H9 (cell line): ENCODE measurements at regions not wholly inside any gene's neighbourhood (a gene's known extent, or its start where the extent isn't known, plus 50 kb on each side); places are given as distances from the start of the nearest gene placed in this dataset.

Source experiments
- DNase-seq: peaks from one replicate; pipeline ENCODE4 v3.0.0-alpha.2; 2017
- H2AFZ ChIP-seq: one replicate; pipeline ENCODE4 v1.6.1; 2013; ENCODE audit warnings: mild to moderate bottlenecking, low read length, control low read depth, moderate library complexity
- H2AK5ac ChIP-seq: 2 replicates; pipeline ENCODE4 v1.6.1; 2013; ENCODE audit warnings: low read length, control low read depth, mixed read lengths; ENCODE audit not compliant: insufficient read length
- H2BK120ac ChIP-seq: one replicate; pipeline ENCODE4 v1.6.1; 2013; ENCODE audit warnings: low read depth, mild to moderate bottlenecking, low read length, control low read depth, inconsistent platforms; ENCODE audit not compliant: poor library complexity, severe bottlenecking
- H2BK12ac ChIP-seq: 2 replicates; pipeline ENCODE4 v1.6.1; 2013; ENCODE audit warnings: low read length, control low read depth, mixed read lengths, low read depth; ENCODE audit not compliant: insufficient read length
- H2BK15ac ChIP-seq: 2 replicates; pipeline ENCODE4 v1.6.1; 2013; ENCODE audit warnings: low read depth, low read length, control low read depth
- H2BK20ac ChIP-seq: one replicate; pipeline ENCODE4 v1.6.1; 2013; ENCODE audit warnings: low read depth, mild to moderate bottlenecking, low read length, control low read depth, inconsistent platforms; ENCODE audit not compliant: poor library complexity, severe bottlenecking
- H2BK5ac ChIP-seq: 2 replicates; pipeline ENCODE4 v1.6.1; 2013; ENCODE audit warnings: low read length, control low read depth, mixed read lengths; ENCODE audit not compliant: insufficient read length
- H3K14ac ChIP-seq: 2 replicates; pipeline ENCODE4 v1.6.1; 2013; ENCODE audit warnings: low read length, control low read depth; ENCODE audit not compliant: insufficient read depth
- H3K18ac ChIP-seq: 2 replicates; pipeline ENCODE4 v1.6.1; 2013; ENCODE audit warnings: low read depth, mild to moderate bottlenecking, mixed read lengths, low read length, control low read depth; ENCODE audit not compliant: insufficient read length
- H3K23ac ChIP-seq: 2 replicates; pipeline ENCODE4 v1.6.1; 2013; ENCODE audit warnings: low read length, control low read depth, mixed read lengths, low read depth; ENCODE audit not compliant: insufficient read length
- H3K23me2 ChIP-seq: 2 replicates; pipeline ENCODE4 v1.6.1; 2013; ENCODE audit warnings: low read depth, mild to moderate bottlenecking, mixed read lengths, low read length, control low read depth; ENCODE audit not compliant: insufficient read length, poor library complexity, severe bottlenecking
- H3K27ac ChIP-seq: 2 replicates; pipeline ENCODE4 v1.5.1; 2013; ENCODE audit warnings: low read length, control low read depth, mixed read lengths, low read depth; ENCODE audit not compliant: insufficient read length
- H3K27me3 ChIP-seq: 2 replicates; pipeline ENCODE4 v1.6.1; 2013; ENCODE audit warnings: low read length, control low read depth, inconsistent platforms; ENCODE audit not compliant: insufficient read depth
- H3K4ac ChIP-seq: 2 replicates; pipeline ENCODE4 v1.6.1; 2013; ENCODE audit warnings: low read depth, mild to moderate bottlenecking, control low read depth, inconsistent platforms, low read length, moderate library complexity
- H3K4me1 ChIP-seq: 2 replicates; pipeline ENCODE4 v1.6.1; 2013; ENCODE audit warnings: low read length, control low read depth, inconsistent platforms; ENCODE audit not compliant: insufficient read depth
- H3K4me2 ChIP-seq: 2 replicates; pipeline ENCODE4 v1.6.1; 2013; ENCODE audit warnings: low read length, control low read depth, mixed read lengths; ENCODE audit not compliant: insufficient read length, insufficient read depth
- H3K56ac ChIP-seq: 2 replicates; pipeline ENCODE4 v1.6.1; 2013; ENCODE audit warnings: low read depth, mild to moderate bottlenecking, mixed read lengths, low read length, control low read depth; ENCODE audit not compliant: insufficient read length
- H3K79me1 ChIP-seq: 2 replicates; pipeline ENCODE4 v1.6.1; 2013; ENCODE audit warnings: low read depth, mild to moderate bottlenecking, moderate library complexity, low read length, control low read depth, inconsistent platforms; ENCODE audit not compliant: insufficient read depth, poor library complexity, severe bottlenecking
- H3K79me2 ChIP-seq: 2 replicates; pipeline ENCODE4 v1.6.1; 2013; ENCODE audit warnings: low read length, control low read depth, inconsistent platforms; ENCODE audit not compliant: insufficient read depth
- H3K9ac ChIP-seq: 2 replicates; pipeline ENCODE4 v1.6.1; 2013; ENCODE audit warnings: low read length, control low read depth, mixed read lengths; ENCODE audit not compliant: insufficient read length; ENCODE audit errors: extremely low read depth
- H3K9me3 ChIP-seq: one replicate; pipeline ENCODE4 v1.6.1; 2013; ENCODE audit warnings: low read depth, low read length, inconsistent platforms; ENCODE audit not compliant: control insufficient read depth
- H3T11ph ChIP-seq: one replicate; pipeline ENCODE4 v1.6.1; 2013; ENCODE audit warnings: mild to moderate bottlenecking, low read length, control low read depth, inconsistent platforms
- H4K20me1 ChIP-seq: one replicate; pipeline ENCODE4 v1.6.1; 2013; ENCODE audit not compliant: control insufficient read depth, insufficient read length, insufficient read depth
- H4K5ac ChIP-seq: 2 replicates; pipeline ENCODE4 v1.6.1; 2013; ENCODE audit warnings: low read depth, mild to moderate bottlenecking, mixed read lengths, low read length, control low read depth; ENCODE audit not compliant: insufficient read length
- H4K8ac ChIP-seq: replicated peaks from 2 replicates; pipeline ENCODE4 v1.6.1; 2013; ENCODE audit warnings: low read length, control low read depth, mixed read lengths, low read depth; ENCODE audit not compliant: insufficient read length
- H4K91ac ChIP-seq: 2 replicates; pipeline ENCODE4 v1.6.1; 2013; ENCODE audit warnings: low read depth, mild to moderate bottlenecking, moderate library complexity, mixed read lengths, low read length, control low read depth; ENCODE audit not compliant: insufficient read length
- H3K27ac Mint-ChIP-seq, 3 experiments: 2 replicates in 2 of 3; 3 replicates in 1 of 3; pipeline ENCODE4 v1.8.0; 2020 to 2021; ENCODE audit warnings: mixed read lengths in 3 of 3, mild to moderate bottlenecking in 1 of 3, moderate library complexity in 1 of 3
- H3K27me3 Mint-ChIP-seq: 2 replicates; pipeline ENCODE4 v1.8.0; 2021; ENCODE audit warnings: low read depth, mild to moderate bottlenecking, moderate library complexity, mixed read lengths
- H3K36me3 Mint-ChIP-seq, 3 experiments: 2 replicates in 2 of 3; 3 replicates in 1 of 3; pipeline ENCODE4 v1.8.0; 2020 to 2021; ENCODE audit warnings: low read depth in 3 of 3, mixed read lengths in 3 of 3; ENCODE audit not compliant: insufficient read depth in 1 of 3
- H3K4me1 Mint-ChIP-seq, 2 experiments: 2 replicates each; pipeline ENCODE4 v1.8.0; 2020; ENCODE audit warnings: mixed read lengths in 2 of 2
- H3K4me3 Mint-ChIP-seq, 2 experiments: 2 replicates in 1 of 2; 3 replicates in 1 of 2; pipeline ENCODE4 v1.8.0; 2020 to 2021; ENCODE audit warnings: mild to moderate bottlenecking in 2 of 2, mixed read lengths in 2 of 2, moderate library complexity in 1 of 2
- H3K9me3 Mint-ChIP-seq, 2 experiments: 2 replicates in 1 of 2; 3 replicates in 1 of 2; pipeline ENCODE4 v1.8.0; 2020; ENCODE audit warnings: mild to moderate bottlenecking in 2 of 2, mixed read lengths in 2 of 2, moderate library complexity in 1 of 2
- TF ChIP-seq, protein P1 (sequence below): fragments of 200-600 bp; sonication (generic); conservative IDR thresholded peaks from 3 replicates; pipeline ENCODE4 v1.8.0; 2021; ENCODE audit warnings: antibody characterized with exemption, mild to moderate bottlenecking

GRCh38 chr10:58087896-58088295 is 179.8 kb downstream of the IPMK start:
- H3K56ac ChIP-seq, result no peak overlapping the region
- no peak overlapping the region for H3K4me2 ChIP-seq
- H3T11ph ChIP-seq, result no peak overlapping the region
- H3K4me3 Mint-ChIP-seq, result no peak overlapping the region
- peaks cover 0 to 4% of the 10 kb centered on the region in 2 experiments; a peak in 2 of 4 replicates for H3K4me1 Mint-ChIP-seq
- no peaks in the 10 kb centered on the region for H3K23me2 ChIP-seq
- H3K27me3 Mint-ChIP-seq, result no peaks in the 10 kb centered on the region
- no peak overlapping the region for H4K5ac ChIP-seq
- no peaks in the 10 kb centered on the region for H3K9me3 ChIP-seq
- H3K14ac ChIP-seq, result no peak overlapping the region
- H3K4me1 ChIP-seq, result no peaks in the 10 kb centered on the region
- no peak for DNase-seq
- no peak overlapping the region for H2BK5ac ChIP-seq
- H2AFZ ChIP-seq, result no peak overlapping the region
- TF ChIP-seq, protein P1, sequence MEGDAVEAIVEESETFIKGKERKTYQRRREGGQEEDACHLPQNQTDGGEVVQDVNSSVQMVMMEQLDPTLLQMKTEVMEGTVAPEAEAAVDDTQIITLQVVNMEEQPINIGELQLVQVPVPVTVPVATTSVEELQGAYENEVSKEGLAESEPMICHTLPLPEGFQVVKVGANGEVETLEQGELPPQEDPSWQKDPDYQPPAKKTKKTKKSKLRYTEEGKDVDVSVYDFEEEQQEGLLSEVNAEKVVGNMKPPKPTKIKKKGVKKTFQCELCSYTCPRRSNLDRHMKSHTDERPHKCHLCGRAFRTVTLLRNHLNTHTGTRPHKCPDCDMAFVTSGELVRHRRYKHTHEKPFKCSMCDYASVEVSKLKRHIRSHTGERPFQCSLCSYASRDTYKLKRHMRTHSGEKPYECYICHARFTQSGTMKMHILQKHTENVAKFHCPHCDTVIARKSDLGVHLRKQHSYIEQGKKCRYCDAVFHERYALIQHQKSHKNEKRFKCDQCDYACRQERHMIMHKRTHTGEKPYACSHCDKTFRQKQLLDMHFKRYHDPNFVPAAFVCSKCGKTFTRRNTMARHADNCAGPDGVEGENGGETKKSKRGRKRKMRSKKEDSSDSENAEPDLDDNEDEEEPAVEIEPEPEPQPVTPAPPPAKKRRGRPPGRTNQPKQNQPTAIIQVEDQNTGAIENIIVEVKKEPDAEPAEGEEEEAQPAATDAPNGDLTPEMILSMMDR, result no peak
- H2BK12ac ChIP-seq, result no peak overlapping the region
- no peaks in the 10 kb centered on the region for H3K9me3 Mint-ChIP-seq
- H4K20me1 ChIP-seq, result no peaks in the 10 kb centered on the region
- H3K27me3 ChIP-seq, result no peaks in the 10 kb centered on the region
- no peak overlapping the region for H3K23ac ChIP-seq
- no peak overlapping the region for H2AK5ac ChIP-seq
- no peaks in the 10 kb centered on the region for H3K79me2 ChIP-seq
- no peak overlapping the region for H3K18ac ChIP-seq
- H3K27ac Mint-ChIP-seq, result no peak overlapping the region
- no peak overlapping the region for H3K9ac ChIP-seq
- H3K79me1 ChIP-seq, result no peaks in the 10 kb centered on the region
- H3K4ac ChIP-seq, result no peak overlapping the region
- H2BK15ac ChIP-seq, result no peak overlapping the region
- H3K36me3 Mint-ChIP-seq, result no peaks in the 10 kb centered on the region
- H4K8ac ChIP-seq, result no peak overlapping the region
- no peak overlapping the region for H2BK20ac ChIP-seq
- H3K27ac ChIP-seq, result no peak overlapping the region
- H4K91ac ChIP-seq, result no peak overlapping the region
- no peak overlapping the region for H2BK120ac ChIP-seq
